Activated T-helper 1 cell treated with anti-CD3 and anti-CD28 coated beads, Interleukin-12 subunit alpha, Interleukin-12 subunit beta, Interleukin-2, Interleukin-4 antibody, amounts not matched to agents 30 ng/mL and 10 ng/mL and 1 ng/mL, durations not matched to agents 14 hours and 24 hours and 36 hours (primary cell): ENCODE measurements at regions not wholly inside any gene's neighbourhood (a gene's known extent, or its start where the extent isn't known, plus 50 kb on each side); places are given as distances from the start of the nearest gene placed in this dataset.

Experiments
- DNase-seq: peaks from one replicate; pipeline ENCODE4 v3.0.0; 2021; ENCODE audit warnings: low spot score
- H3K27ac Mint-ChIP-seq: one replicate; pipeline ENCODE4 v1.8.0; 2021; ENCODE audit warnings: mild to moderate bottlenecking, mixed read lengths
- H3K27me3 Mint-ChIP-seq: one replicate; pipeline ENCODE4 v1.8.0; 2022; ENCODE audit warnings: mild to moderate bottlenecking, moderate library complexity, mixed read lengths; ENCODE audit not compliant: insufficient read depth
- H3K36me3 Mint-ChIP-seq: one replicate; pipeline ENCODE4 v1.8.0; 2021; ENCODE audit warnings: low read depth, mixed read lengths
- H3K4me1 Mint-ChIP-seq: one replicate; pipeline ENCODE4 v1.8.0; 2021; ENCODE audit warnings: low read depth, mixed read lengths
- H3K4me3 Mint-ChIP-seq: one replicate; pipeline ENCODE4 v1.8.0; 2021; ENCODE audit warnings: mild to moderate bottlenecking, moderate library complexity, mixed read lengths
- H3K9me3 Mint-ChIP-seq: one replicate; pipeline ENCODE4 v1.8.0; 2021; ENCODE audit warnings: mixed read lengths
- intact Hi-C: fragments of 100-400 bp; cut with micrococcal nuclease; formaldehyde crosslinking; loops from one replicate; pipeline ENCODE4 v1.15.1; 2024

GRCh38 chr11:80559942-80560341 lies 1119.1 kb upstream of the TENM4 start:
- no peaks in the 10 kb centered on the region for H3K27me3 Mint-ChIP-seq
- no peak overlapping the region for H3K27ac Mint-ChIP-seq
- no peaks in the 10 kb centered on the region for H3K4me1 Mint-ChIP-seq
- peaks cover 4% of the 10 kb centered on the region for H3K9me3 Mint-ChIP-seq
- intact Hi-C loops = no loop called here
- H3K4me3 Mint-ChIP-seq = no peak overlapping the region
- no peak for DNase-seq
- no peaks in the 10 kb centered on the region for H3K36me3 Mint-ChIP-seq

GRCh38 chr11:80553565-80553964 lies 1112.7 kb upstream of the TENM4 start:
- Mint-ChIP-seq H3K4me1 (no peaks in the 10 kb centered on the region), H3K4me3 (no peak overlapping the region), H3K9me3 (peaks cover 4% of the 10 kb centered on the region), H3K27me3 (no peaks in the 10 kb centered on the region), H3K36me3 (no peaks in the 10 kb centered on the region), H3K27ac (no peak overlapping the region)
- intact Hi-C loops = no loop called here
- no peak for DNase-seq

- Mint-ChIP-seq H3K27me3 (no peaks in the 10 kb centered on the region), H3K4me1 (no peaks in the 10 kb centered on the region), H3K27ac (no peak overlapping the region), H3K36me3 (no peaks in the 10 kb centered on the region), H3K4me3 (no peak overlapping the region), H3K9me3 (peaks cover 5% of the 10 kb centered on the region)
- intact Hi-C loops = no loop called here
- DNase-seq = no peak
Observed at GRCh38 chr11:80542704-80543103, 1101.9 kb upstream of the TENM4 start.

- H3K36me3 Mint-ChIP-seq = no peaks in the 10 kb centered on the region
- intact Hi-C loops = no loop called here
- H3K9me3 Mint-ChIP-seq = peaks cover 12% of the 10 kb centered on the region
- no peak overlapping the region for H3K27ac Mint-ChIP-seq
- no peaks in the 10 kb centered on the region for H3K27me3 Mint-ChIP-seq
- DNase-seq = no peak
- no peak overlapping the region for H3K4me3 Mint-ChIP-seq
- no peaks in the 10 kb centered on the region for H3K4me1 Mint-ChIP-seq
Observed at GRCh38 chr11:80538040-80538439, 1097.2 kb upstream of the TENM4 start.

- Mint-ChIP-seq H3K4me1 (no peaks in the 10 kb centered on the region), H3K36me3 (no peaks in the 10 kb centered on the region), H3K4me3 (no peak overlapping the region), H3K27me3 (no peaks in the 10 kb centered on the region), H3K9me3 (peaks cover 15% of the 10 kb centered on the region), H3K27ac (no peak overlapping the region)
- intact Hi-C loops = no loop called here
- no peak for DNase-seq
Observed at GRCh38 chr11:80533463-80533862, 1092.6 kb upstream of the TENM4 start.

GRCh38 chr11:80532633-80533232 lies 1091.9 kb upstream of the TENM4 start:
- no peak for DNase-seq
- Mint-ChIP-seq H3K9me3 (peaks cover 11% of the 10 kb centered on the region), H3K36me3 (no peaks in the 10 kb centered on the region)

GRCh38 chr11:80529726-80530125 lies 1088.9 kb upstream of the TENM4 start:
- Mint-ChIP-seq H3K9me3 (peaks cover 17% of the 10 kb centered on the region), H3K36me3 (no peaks in the 10 kb centered on the region), H3K27ac (no peak overlapping the region), H3K27me3 (no peaks in the 10 kb centered on the region), H3K4me3 (no peak overlapping the region), H3K4me1 (no peaks in the 10 kb centered on the region)
- DNase-seq = no peak
- intact Hi-C loops = no loop called here

More at GRCh38 chr11:80532633-80533232, 1091.9 kb upstream of the TENM4 start:
- H3K4me1 Mint-ChIP-seq = no peaks in the 10 kb centered on the region
- intact Hi-C loops = no loop called here
- no peak overlapping the region for H3K27ac Mint-ChIP-seq
- H3K27me3 Mint-ChIP-seq = no peaks in the 10 kb centered on the region
- H3K4me3 Mint-ChIP-seq = no peak overlapping the region

GRCh38 chr11:80525663-80526405 lies 1085.0 kb upstream of the TENM4 start:
- Mint-ChIP-seq H3K27ac (no peak overlapping the region), H3K4me1 (no peaks in the 10 kb centered on the region), H3K4me3 (no peak overlapping the region), H3K36me3 (no peaks in the 10 kb centered on the region), H3K9me3 (peaks cover 5% of the 10 kb centered on the region), H3K27me3 (no peaks in the 10 kb centered on the region)
- no peak for DNase-seq
- intact Hi-C loops = no loop called here

- no peak for DNase-seq
- Mint-ChIP-seq H3K4me3 (no peak overlapping the region), H3K9me3 (peaks cover 5% of the 10 kb centered on the region), H3K4me1 (no peaks in the 10 kb centered on the region), H3K27me3 (no peaks in the 10 kb centered on the region), H3K36me3 (no peaks in the 10 kb centered on the region), H3K27ac (no peak overlapping the region)
- intact Hi-C loops = no loop called here
Observed at GRCh38 chr11:80524349-80524748, 1083.5 kb upstream of the TENM4 start.

GRCh38 chr11:80523057-80523456 lies 1082.2 kb upstream of the TENM4 start:
- H3K4me3 Mint-ChIP-seq = no peak overlapping the region
- peaks cover 5% of the 10 kb centered on the region for H3K9me3 Mint-ChIP-seq
- H3K4me1 Mint-ChIP-seq = no peaks in the 10 kb centered on the region
- H3K36me3 Mint-ChIP-seq = no peaks in the 10 kb centered on the region
- intact Hi-C loops = no loop called here
- no peak for DNase-seq
- no peaks in the 10 kb centered on the region for H3K27me3 Mint-ChIP-seq
- no peak overlapping the region for H3K27ac Mint-ChIP-seq

GRCh38 chr11:80521592-80521991 lies 1080.8 kb upstream of the TENM4 start:
- H3K4me3 Mint-ChIP-seq = no peak overlapping the region
- peaks cover 11% of the 10 kb centered on the region for H3K9me3 Mint-ChIP-seq
- no peaks in the 10 kb centered on the region for H3K27me3 Mint-ChIP-seq
- H3K4me1 Mint-ChIP-seq = no peaks in the 10 kb centered on the region
- H3K36me3 Mint-ChIP-seq = no peaks in the 10 kb centered on the region
- DNase-seq = no peak
- intact Hi-C loops = no loop called here
- H3K27ac Mint-ChIP-seq = no peak overlapping the region

GRCh38 chr11:80520507-80520887 lies 1079.7 kb upstream of the TENM4 start:
- no peak for DNase-seq
- no peaks in the 10 kb centered on the region for H3K27me3 Mint-ChIP-seq
- H3K4me1 Mint-ChIP-seq = no peaks in the 10 kb centered on the region
- intact Hi-C loops = no loop called here
- no peak overlapping the region for H3K4me3 Mint-ChIP-seq
- no peaks in the 10 kb centered on the region for H3K36me3 Mint-ChIP-seq
- H3K27ac Mint-ChIP-seq = no peak overlapping the region
- peaks cover 9% of the 10 kb centered on the region for H3K9me3 Mint-ChIP-seq

- Mint-ChIP-seq H3K9me3 (peaks cover 6% of the 10 kb centered on the region), H3K4me3 (no peak overlapping the region), H3K4me1 (no peaks in the 10 kb centered on the region), H3K27ac (no peak overlapping the region), H3K27me3 (no peaks in the 10 kb centered on the region), H3K36me3 (no peaks in the 10 kb centered on the region)
- no peak for DNase-seq
- intact Hi-C loops = no loop called here
Observed at GRCh38 chr11:80519596-80520506, 1079.0 kb upstream of the TENM4 start.
